DND-41 (cell line): ENCODE measurements at regions not wholly inside any gene's neighbourhood (a gene's known extent, or its start where the extent isn't known, plus 50 kb on each side); places are given as distances from the start of the nearest gene placed in this dataset.

Experiments used
- ATAC-seq: fragments of 200-7000 bp; cut with Tn5 transposase; 3 replicates; pipeline ENCODE4 v1.9.1; 2021; ENCODE audit warnings: low read depth; ENCODE audit not compliant: insufficient read depth
- DNase-seq: peaks from one replicate; pipeline ENCODE4 v3.0.0-alpha.2; 2020
- H2AFZ ChIP-seq: 2 replicates; pipeline ENCODE4 v1.6.0; 2012; ENCODE audit warnings: low read depth, low read length
- H3K27ac ChIP-seq: 2 replicates; pipeline ENCODE4 v1.5.1; 2012; ENCODE audit warnings: low read length, inconsistent platforms
- H3K27me3 ChIP-seq: fragments of 200-600 bp; sonication (generic); 2 replicates; pipeline ENCODE4 v1.6.0; 2012; ENCODE audit warnings: low read length, mild to moderate bottlenecking, inconsistent platforms; ENCODE audit not compliant: insufficient read depth, poor library complexity
- H3K36me3 ChIP-seq: 2 replicates; pipeline ENCODE4 v1.5.1; 2012; ENCODE audit warnings: low read length, inconsistent platforms; ENCODE audit not compliant: insufficient read depth
- H3K4me1 ChIP-seq: 2 replicates; pipeline ENCODE4 v1.5.1; 2012; ENCODE audit warnings: mild to moderate bottlenecking, low read length; ENCODE audit not compliant: insufficient read depth
- H3K4me2 ChIP-seq: 2 replicates; pipeline ENCODE4 v1.6.0; 2012; ENCODE audit warnings: mild to moderate bottlenecking, moderate library complexity, low read length, inconsistent platforms; ENCODE audit not compliant: insufficient read depth
- H3K4me3 ChIP-seq, 2 experiments: fragments of 200-600 bp in 1 of 2; shearing (Covaris generic) in 1 of 2; 2 replicates each; pipeline ENCODE4 v1.5.1; 2012 to 2016; ENCODE audit warnings: inconsistent platforms in 2 of 2, low read length in 2 of 2, mild to moderate bottlenecking in 2 of 2, low read depth in 1 of 2, moderate library complexity in 1 of 2
- H3K79me2 ChIP-seq: 2 replicates; pipeline ENCODE4 v1.6.0; 2012; ENCODE audit warnings: low read length, inconsistent platforms; ENCODE audit not compliant: insufficient read depth
- H3K9ac ChIP-seq: 2 replicates; pipeline ENCODE4 v1.6.0; 2012; ENCODE audit warnings: low read depth, mild to moderate bottlenecking, inconsistent platforms, low read length, moderate library complexity
- H3K9me3 ChIP-seq: 2 replicates; pipeline ENCODE4 v1.5.1; 2012; ENCODE audit warnings: low read length, moderate library complexity, mild to moderate bottlenecking, inconsistent platforms; ENCODE audit not compliant: insufficient read depth, severe bottlenecking
- H4K20me1 ChIP-seq: 2 replicates; pipeline ENCODE4 v1.6.0; 2012; ENCODE audit warnings: low read length; ENCODE audit not compliant: insufficient read depth
- EZH2 ChIP-seq: IDR thresholded peaks from 3 replicates; pipeline ENCODE4 v1.6.1; 2012; ENCODE audit warnings: borderline replicate concordance, low read depth, mild to moderate bottlenecking, moderate library complexity, low read length, inconsistent platforms; ENCODE audit not compliant: severe bottlenecking
- TF ChIP-seq, protein P1 (sequence below): IDR thresholded peaks from 2 replicates; pipeline ENCODE4 v1.5.1; 2012; ENCODE audit warnings: borderline replicate concordance, low read length, moderate library complexity, mild to moderate bottlenecking; ENCODE audit not compliant: poor library complexity, severe bottlenecking; ENCODE audit errors: extremely low read depth

- H3K27ac ChIP-seq: no peak overlapping the region
- no peaks in the 10 kb centered on the region for H3K9me3 ChIP-seq
- no peaks in the 10 kb centered on the region for H3K79me2 ChIP-seq
- ATAC-seq (no peak), DNase-seq (no peak)
- H3K9ac ChIP-seq: no peak overlapping the region
- H3K27me3 ChIP-seq: no peaks in the 10 kb centered on the region
- no peaks in the 10 kb centered on the region for H3K36me3 ChIP-seq
- no peaks in the 10 kb centered on the region for H4K20me1 ChIP-seq
- no peaks in the 10 kb centered on the region for H3K4me1 ChIP-seq
- H3K4me2 ChIP-seq: no peak overlapping the region
- TF ChIP-seq, protein P1, sequence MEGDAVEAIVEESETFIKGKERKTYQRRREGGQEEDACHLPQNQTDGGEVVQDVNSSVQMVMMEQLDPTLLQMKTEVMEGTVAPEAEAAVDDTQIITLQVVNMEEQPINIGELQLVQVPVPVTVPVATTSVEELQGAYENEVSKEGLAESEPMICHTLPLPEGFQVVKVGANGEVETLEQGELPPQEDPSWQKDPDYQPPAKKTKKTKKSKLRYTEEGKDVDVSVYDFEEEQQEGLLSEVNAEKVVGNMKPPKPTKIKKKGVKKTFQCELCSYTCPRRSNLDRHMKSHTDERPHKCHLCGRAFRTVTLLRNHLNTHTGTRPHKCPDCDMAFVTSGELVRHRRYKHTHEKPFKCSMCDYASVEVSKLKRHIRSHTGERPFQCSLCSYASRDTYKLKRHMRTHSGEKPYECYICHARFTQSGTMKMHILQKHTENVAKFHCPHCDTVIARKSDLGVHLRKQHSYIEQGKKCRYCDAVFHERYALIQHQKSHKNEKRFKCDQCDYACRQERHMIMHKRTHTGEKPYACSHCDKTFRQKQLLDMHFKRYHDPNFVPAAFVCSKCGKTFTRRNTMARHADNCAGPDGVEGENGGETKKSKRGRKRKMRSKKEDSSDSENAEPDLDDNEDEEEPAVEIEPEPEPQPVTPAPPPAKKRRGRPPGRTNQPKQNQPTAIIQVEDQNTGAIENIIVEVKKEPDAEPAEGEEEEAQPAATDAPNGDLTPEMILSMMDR: no peak
- TF ChIP-seq EZH2: no peak
- no peak overlapping the region for H3K4me3 ChIP-seq
- no peak overlapping the region for H2AFZ ChIP-seq
Observed at GRCh38 chr4:28432348-28433025, 1571.8 kb downstream of the STIM2 start.

DNA sequence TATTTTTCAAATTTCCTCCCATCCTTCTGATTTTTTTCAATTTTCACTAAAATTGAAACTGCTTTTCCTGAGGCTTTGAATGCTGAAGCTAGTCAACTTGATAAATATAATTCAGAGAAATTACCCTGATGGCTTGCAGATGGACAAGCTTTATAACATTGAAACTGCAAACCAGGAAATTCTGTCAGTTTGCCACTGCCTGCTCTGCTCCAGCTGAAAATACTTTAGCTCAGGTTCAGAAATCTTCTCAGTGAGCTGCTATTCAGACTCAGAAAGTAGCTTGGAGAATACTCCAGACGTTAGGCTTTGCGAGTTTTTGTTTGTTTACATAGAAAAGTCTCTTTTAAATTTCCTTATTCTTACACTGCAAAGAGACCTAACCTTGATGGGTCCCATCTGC lies 1574.7 kb downstream of the STIM2 start:
- Histone ChIP-seq H3K9ac (no peak overlapping the region), H4K20me1 (no peaks in the 10 kb centered on the region), H3K4me3 (no peak overlapping the region), H3K36me3 (no peaks in the 10 kb centered on the region), H3K27me3 (no peaks in the 10 kb centered on the region), H3K9me3 (no peaks in the 10 kb centered on the region), H3K27ac (no peak overlapping the region), H2AFZ (no peak overlapping the region), H3K79me2 (no peaks in the 10 kb centered on the region), H3K4me2 (no peak overlapping the region), H3K4me1 (no peaks in the 10 kb centered on the region)
- DNase-seq (no peak), ATAC-seq (no peak)
- no peak for TF ChIP-seq EZH2
- TF ChIP-seq, protein P1: no peak

DNA sequence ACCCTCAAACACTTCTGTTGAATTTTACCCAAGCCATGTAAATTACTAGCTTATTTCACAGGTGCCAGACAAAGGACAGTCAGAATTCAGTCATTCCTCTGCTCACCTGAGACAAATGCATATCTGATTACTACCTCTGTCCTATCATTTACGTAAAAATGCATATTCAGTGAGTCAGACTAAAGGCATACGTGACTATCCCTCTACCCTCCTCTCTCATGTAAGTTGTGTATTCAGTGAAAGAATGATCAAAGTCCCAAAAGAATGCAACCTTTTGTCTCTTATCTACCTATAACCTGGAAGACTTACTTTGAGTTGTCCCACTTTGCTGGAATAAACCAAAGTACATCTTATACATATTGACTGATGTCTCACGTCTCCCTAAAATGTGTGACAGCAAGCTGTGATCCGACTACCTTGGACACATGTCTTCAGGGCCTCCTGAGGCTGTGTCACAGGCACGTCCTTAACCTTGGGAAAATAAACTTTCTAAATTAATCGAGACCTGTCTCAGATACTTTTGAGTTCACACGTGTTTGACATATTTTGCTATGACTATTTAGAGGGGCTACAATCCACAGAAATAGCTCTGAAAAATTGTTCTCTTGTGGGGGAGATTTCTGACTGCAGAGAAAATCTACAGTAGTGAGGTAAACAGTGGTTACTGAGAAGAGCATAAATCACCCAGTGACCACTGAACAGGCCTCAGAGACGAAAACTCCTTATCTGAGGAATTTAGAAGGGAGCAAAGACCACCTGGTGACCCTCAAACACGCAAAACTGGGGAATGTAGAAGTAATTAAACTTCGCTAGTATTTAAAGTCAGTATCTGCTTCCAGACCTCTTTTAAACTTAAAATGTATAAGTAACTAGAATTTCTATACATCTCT lies 1575.8 kb downstream of the STIM2 start:
- Histone ChIP-seq H3K4me3 (no peak overlapping the region), H3K9ac (no peak overlapping the region), H3K27ac (no peak overlapping the region), H4K20me1 (no peaks in the 10 kb centered on the region), H3K4me1 (no peaks in the 10 kb centered on the region), H3K4me2 (no peak overlapping the region), H2AFZ (no peak overlapping the region), H3K36me3 (no peaks in the 10 kb centered on the region), H3K9me3 (no peaks in the 10 kb centered on the region), H3K27me3 (no peaks in the 10 kb centered on the region), H3K79me2 (no peaks in the 10 kb centered on the region)
- no peak for DNase-seq
- ATAC-seq: no peak
- TF ChIP-seq, protein P1: no peak
- TF ChIP-seq EZH2: no peak
